ENCODE measurements at regions not wholly inside any gene's neighbourhood (a gene's known extent, or its start where the extent isn't known, plus 50 kb on each side); places are given as distances from the start of the nearest gene placed in this dataset.

DNA sequence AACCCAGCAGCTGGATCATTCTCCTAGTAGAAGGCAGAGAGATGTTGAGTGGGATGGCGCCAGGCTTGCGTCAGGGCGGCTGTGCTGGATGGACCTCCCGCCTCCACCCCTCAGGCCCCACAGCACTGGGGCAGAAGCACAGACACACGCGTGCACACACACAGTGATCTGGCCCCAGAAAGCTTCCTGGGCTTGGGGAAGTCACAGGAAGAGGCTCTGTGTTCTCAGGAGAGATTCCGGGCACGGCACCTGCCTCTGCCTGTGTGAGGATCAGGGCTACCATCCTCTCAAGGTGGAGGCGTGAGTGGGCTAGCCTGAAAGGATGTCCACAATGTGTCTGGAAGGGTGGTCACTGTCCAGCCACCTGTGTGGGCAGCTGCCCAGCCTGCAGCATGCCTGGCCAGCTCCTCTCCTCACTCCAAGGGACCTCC is 229.8 kb upstream of the HS6ST1 start:
- DNase-seq (ENCODE audit: low spot score in 2 of 2), result peak in 1 of 2 donors; percentile 69
- H3K4me3 ChIP-seq (ENCODE audit: low read depth, poor library complexity, severe bottlenecking), result no peak overlapping the region
- 96 to 98% methylated on average over 9 of the region's 9 CpGs for WGBS, 2 donors
- intact Hi-C loops (cut with DNase I; ENCODE audit: low total_unique reads), result no loop called here
- no peak for TF ChIP-seq POLR2A (IDR thresholded peaks at IDR 0.05)
- TF ChIP-seq, protein P1, sequence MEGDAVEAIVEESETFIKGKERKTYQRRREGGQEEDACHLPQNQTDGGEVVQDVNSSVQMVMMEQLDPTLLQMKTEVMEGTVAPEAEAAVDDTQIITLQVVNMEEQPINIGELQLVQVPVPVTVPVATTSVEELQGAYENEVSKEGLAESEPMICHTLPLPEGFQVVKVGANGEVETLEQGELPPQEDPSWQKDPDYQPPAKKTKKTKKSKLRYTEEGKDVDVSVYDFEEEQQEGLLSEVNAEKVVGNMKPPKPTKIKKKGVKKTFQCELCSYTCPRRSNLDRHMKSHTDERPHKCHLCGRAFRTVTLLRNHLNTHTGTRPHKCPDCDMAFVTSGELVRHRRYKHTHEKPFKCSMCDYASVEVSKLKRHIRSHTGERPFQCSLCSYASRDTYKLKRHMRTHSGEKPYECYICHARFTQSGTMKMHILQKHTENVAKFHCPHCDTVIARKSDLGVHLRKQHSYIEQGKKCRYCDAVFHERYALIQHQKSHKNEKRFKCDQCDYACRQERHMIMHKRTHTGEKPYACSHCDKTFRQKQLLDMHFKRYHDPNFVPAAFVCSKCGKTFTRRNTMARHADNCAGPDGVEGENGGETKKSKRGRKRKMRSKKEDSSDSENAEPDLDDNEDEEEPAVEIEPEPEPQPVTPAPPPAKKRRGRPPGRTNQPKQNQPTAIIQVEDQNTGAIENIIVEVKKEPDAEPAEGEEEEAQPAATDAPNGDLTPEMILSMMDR (IDR thresholded peaks at IDR 0.05), result no peak

DNA sequence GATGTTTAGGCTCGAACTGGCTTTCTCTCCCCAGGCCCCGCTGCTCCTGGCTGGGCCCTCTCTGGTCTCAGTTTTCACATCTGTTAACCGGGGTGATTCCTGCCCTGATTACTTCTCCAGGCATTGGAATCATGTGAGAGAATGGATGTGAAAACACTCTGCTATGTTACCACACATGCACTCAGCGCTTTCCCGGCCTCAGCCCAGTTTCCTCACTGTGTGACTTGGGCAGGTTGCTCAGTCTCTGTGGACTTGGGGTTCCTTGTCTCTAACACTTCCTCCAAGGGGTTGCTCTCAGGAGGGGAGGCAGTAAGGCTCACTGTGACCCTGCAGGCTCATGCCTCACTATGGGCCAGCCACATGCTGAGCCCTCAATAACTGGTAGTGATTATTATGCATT is 230.4 kb upstream of the HS6ST1 start:
- DNase-seq (ENCODE audit: low spot score in 2 of 2), result peak in 1 of 2 donors; percentile 34
- 94 to 96% methylated on average over 5 of the region's 5 CpGs for WGBS, 2 donors
- H3K4me3 ChIP-seq (ENCODE audit: low read depth, poor library complexity, severe bottlenecking), result no peak overlapping the region
- TF ChIP-seq, protein P1 (IDR thresholded peaks at IDR 0.05), result no peak
- TF ChIP-seq POLR2A (IDR thresholded peaks at IDR 0.05), result no peak
- intact Hi-C loops (cut with DNase I; ENCODE audit: low total_unique reads), result no loop called here

DNA sequence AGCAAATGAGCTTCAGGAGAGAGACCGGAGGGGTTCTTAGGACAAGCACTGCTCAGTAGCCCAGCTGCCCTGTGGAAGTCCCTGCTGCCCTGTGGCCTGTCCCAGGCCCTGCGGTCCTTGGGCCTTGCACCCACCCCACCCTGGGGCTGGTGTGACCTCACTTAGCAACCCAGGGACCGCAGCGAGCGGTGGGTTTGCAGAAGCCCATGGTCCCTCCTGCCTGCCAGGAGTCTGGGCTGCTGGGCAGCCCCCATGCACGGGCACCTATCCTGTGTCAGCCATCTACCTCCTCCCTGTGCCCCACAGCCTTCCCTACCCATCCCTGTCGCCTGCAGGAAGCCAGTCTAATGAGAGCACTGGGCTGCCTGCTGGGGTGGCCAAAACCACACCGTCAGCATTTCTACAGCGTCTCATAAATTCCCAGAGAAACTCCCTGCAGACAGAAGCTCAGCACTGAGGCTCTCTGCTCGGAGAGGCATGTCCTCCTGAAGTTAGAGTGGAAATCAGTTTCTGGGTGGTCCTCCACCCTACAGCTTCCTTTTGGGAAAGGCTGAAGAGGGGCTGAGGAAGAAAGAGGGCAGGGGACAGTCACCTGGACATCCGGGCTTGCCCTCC is 231.1 kb upstream of the HS6ST1 start:
- no peak overlapping the region for H3K4me3 ChIP-seq (ENCODE audit: low read depth, poor library complexity, severe bottlenecking)
- WGBS, 2 donors, result 80 to 82% methylated on average over 11 of the region's 11 CpGs
- peak in 1 of 2 donors; percentile 75 for DNase-seq (ENCODE audit: low spot score in 2 of 2)
- TF ChIP-seq POLR2A (IDR thresholded peaks at IDR 0.05), result no peak
- TF ChIP-seq, protein P1 (IDR thresholded peaks at IDR 0.05), result no peak
- intact Hi-C loops (cut with DNase I; ENCODE audit: low total_unique reads), result no loop called here

DNA sequence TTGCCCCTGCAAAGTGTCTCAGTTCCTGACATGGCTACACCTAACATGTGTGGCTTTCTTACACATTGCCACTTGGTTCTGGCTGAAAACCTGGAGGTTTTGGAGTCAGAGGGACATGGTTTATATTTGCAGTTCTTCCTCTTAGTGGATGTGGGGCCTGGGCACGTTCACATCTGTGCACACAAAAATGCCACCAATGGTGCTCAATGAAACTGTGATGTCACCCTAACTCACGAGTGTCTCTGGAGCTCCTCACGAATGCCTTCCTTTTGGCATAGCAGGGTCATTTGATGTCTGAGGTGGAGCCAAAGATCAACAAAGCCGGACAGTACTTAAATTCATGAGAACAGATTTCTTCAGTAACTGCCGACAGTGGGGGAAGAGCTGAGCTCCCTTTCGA is 231.7 kb upstream of the HS6ST1 start:
- WGBS, 2 donors, result 77 to 89% methylated on average over 6 of the region's 6 CpGs
- H3K4me3 ChIP-seq (ENCODE audit: low read depth, poor library complexity, severe bottlenecking), result no peak overlapping the region
- DNase-seq (ENCODE audit: low spot score in 2 of 2), result peak in 1 of 2 donors; percentile 56
- intact Hi-C loops (cut with DNase I; ENCODE audit: low total_unique reads), result no loop called here
- no peak for TF ChIP-seq POLR2A (IDR thresholded peaks at IDR 0.05)
- TF ChIP-seq, protein P1 (IDR thresholded peaks at IDR 0.05), result no peak

DNA sequence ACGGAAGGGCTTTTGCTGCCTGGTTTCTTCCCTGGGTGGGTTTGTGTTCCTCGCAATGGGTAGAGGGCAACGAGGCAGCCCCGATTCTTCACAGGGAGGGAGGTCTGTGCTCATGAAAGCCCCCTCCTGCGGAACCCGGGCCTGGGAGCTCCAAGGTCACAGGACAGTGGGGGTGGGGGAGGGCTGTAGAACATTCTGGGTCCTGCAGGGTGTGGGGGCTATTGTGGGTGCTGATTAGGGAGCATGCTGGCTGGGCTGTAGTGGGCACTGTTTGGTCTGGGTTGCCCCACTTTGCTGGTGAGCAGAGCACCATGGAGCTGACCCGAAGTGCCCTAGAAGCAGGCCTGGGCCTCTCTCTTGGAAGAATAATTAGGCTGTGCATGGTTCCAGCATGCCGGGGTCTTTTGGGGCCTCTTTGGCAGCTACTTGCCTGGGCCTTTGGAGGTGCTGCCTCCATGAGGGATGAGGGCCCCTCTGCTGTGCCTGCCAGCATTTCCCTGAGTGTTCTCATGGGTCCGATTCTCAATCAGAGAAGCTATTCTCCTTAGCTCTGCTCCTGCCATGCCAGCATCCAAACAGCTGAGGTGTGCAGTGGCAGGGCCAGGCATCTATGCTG is 232.2 kb upstream of the HS6ST1 start:
- 95 to 98% methylated on average over 5 to 9 of the region's 9 CpGs for WGBS, 2 donors
- peak in 1 of 2 donors; percentile 77 for DNase-seq (ENCODE audit: low spot score in 2 of 2)
- TF ChIP-seq POLR2A (IDR thresholded peaks at IDR 0.05), result no peak
- TF ChIP-seq, protein P1 (IDR thresholded peaks at IDR 0.05), result no peak
- H3K4me3 ChIP-seq (ENCODE audit: low read depth, poor library complexity, severe bottlenecking), result no peak overlapping the region
- intact Hi-C loops (cut with DNase I; ENCODE audit: low total_unique reads), result no loop called here

Measured in lower leg skin (tissue), 4 donors.